ENCODE measurements at regions not wholly inside any gene's neighbourhood (a gene's known extent, or its start where the extent isn't known, plus 50 kb on each side); places are given as distances from the start of the nearest gene placed in this dataset.

DNA sequence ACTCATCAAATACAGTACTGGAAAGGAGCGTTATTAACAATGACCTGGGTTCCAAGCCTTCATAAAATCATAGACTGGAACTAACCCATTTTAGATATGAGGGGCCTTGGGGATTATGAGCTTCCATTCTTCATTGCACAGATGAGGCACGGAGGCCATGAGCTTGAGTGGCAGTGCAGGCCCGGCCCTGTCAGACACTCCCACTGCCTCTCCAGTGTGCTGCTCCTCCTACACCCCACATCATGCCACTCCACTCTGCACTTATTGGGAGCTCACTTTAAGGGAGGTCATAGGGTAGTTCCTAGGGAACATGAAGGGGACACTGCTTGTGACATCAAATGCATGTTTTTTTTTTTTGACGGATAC is 77.9 kb downstream of the TSN start:
- ChIA-PET CTCF (interaction anchor here (1.0 kb wide), 1 partner anchor 22 kb away, joined by 3 read pairs; no protein-coding TSS in a partner anchor), POLR2A (no interaction called here)
- Histone ChIP-seq H3K4me3 (ENCODE audit: low read depth, low read length) (no peak overlapping the region), H3K9me3 (ENCODE audit: control insufficient read depth, insufficient read depth, low read length) (no peaks in the 10 kb centered on the region), H3K27ac (ENCODE audit: low read depth, low read length) (no peak overlapping the region), H3K27me3 (ENCODE audit: control insufficient read depth, insufficient read depth, low read length) (peaks cover 21% of the 10 kb centered on the region)
- no peak for DNase-seq (ENCODE audit: low read depth, low spot score)
- no peak for TF ChIP-seq CTCF (IDR thresholded peaks at IDR 0.05; ENCODE audit: low read depth, low read length)

GRCh38 chr2:121836611-121837010 is 81.2 kb downstream of the TSN start:
- no peak for DNase-seq (ENCODE audit: low read depth, low spot score)

GRCh38 chr2:121837591-121837990 is 82.1 kb downstream of the TSN start:
- CTCF ChIA-PET: interaction anchor here (0.6 kb wide), 1 partner anchor 1102 kb away, joined by 8 read pairs; no protein-coding TSS in a partner anchor
- POLR2A ChIA-PET: no interaction called here

More at GRCh38 chr2:121836611-121837010, 81.2 kb downstream of the TSN start:
- ChIA-PET CTCF (no interaction called here), POLR2A (no interaction called here)
- Histone ChIP-seq H3K27me3 (ENCODE audit: control insufficient read depth, insufficient read depth, low read length) (peaks cover 21% of the 10 kb centered on the region), H3K9me3 (ENCODE audit: control insufficient read depth, insufficient read depth, low read length) (no peaks in the 10 kb centered on the region), H3K27ac (ENCODE audit: low read depth, low read length) (no peak overlapping the region), H3K4me3 (ENCODE audit: low read depth, low read length) (no peak overlapping the region)
- TF ChIP-seq CTCF (IDR thresholded peaks at IDR 0.05; ENCODE audit: low read depth, low read length): no peak

DNA sequence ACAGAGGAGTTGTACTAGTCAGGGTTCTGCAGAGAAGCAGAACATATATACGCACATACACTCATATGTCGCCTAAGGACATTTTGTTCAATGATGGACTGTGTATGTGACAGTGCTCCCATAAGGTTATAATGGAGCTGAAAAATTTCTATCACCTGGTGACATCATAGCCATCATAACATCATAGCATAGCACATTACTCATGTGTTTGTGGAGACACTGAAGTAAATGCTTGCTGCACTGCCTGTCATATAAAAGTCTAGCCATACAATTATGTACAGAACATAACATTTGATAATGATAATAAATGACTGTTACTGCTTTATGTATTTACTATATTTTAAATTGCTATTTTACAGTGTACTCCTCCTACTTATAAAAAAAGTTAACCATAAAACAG is 83.1 kb downstream of the TSN start:
- Histone ChIP-seq H3K27ac (ENCODE audit: low read depth, low read length) (no peak overlapping the region), H3K4me3 (ENCODE audit: low read depth, low read length) (no peak overlapping the region), H3K9me3 (ENCODE audit: control insufficient read depth, insufficient read depth, low read length) (no peaks in the 10 kb centered on the region), H3K27me3 (ENCODE audit: control insufficient read depth, insufficient read depth, low read length) (peaks cover 18% of the 10 kb centered on the region)
- TF ChIP-seq CTCF (IDR thresholded peaks at IDR 0.05; ENCODE audit: low read depth, low read length): no peak
- DNase-seq (ENCODE audit: low read depth, low spot score): no peak
- ChIA-PET CTCF (interaction anchor here (0.9 kb wide), 1 partner anchor 27 kb away, joined by 4 read pairs; no protein-coding TSS in a partner anchor), POLR2A (no interaction called here)

More at GRCh38 chr2:121837591-121837990, 82.1 kb downstream of the TSN start:
- Histone ChIP-seq H3K9me3 (ENCODE audit: control insufficient read depth, insufficient read depth, low read length) (no peaks in the 10 kb centered on the region), H3K27me3 (ENCODE audit: control insufficient read depth, insufficient read depth, low read length) (peaks cover 21% of the 10 kb centered on the region), H3K4me3 (ENCODE audit: low read depth, low read length) (no peak overlapping the region), H3K27ac (ENCODE audit: low read depth, low read length) (no peak overlapping the region)
- TF ChIP-seq CTCF (IDR thresholded peaks at IDR 0.05; ENCODE audit: low read depth, low read length): no peak
- DNase-seq (ENCODE audit: low read depth, low spot score): no peak

DNA sequence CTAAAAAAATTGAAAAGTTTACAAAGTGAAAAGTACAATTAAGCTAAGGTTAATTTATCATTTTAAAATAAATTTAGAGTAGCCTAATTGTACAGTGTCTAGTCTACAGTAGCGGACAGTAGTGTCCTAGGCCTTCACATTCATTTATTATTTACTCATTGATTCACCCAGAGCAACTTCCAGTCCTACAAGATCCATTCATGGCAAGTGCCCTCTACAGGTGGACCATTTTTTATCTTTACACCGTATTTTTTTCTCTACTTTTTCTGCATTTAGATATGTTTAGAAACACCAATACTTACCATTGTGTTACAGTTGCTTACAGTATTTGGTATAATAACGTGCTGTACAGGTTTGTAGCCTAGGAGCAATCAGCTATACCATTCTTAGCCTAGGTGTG is 84.1 kb downstream of the TSN start:
- no peak overlapping the region for H3K27ac ChIP-seq (ENCODE audit: low read depth, low read length)
- POLR2A ChIA-PET: no interaction called here
- no peaks in the 10 kb centered on the region for H3K9me3 ChIP-seq (ENCODE audit: control insufficient read depth, insufficient read depth, low read length)
- CTCF ChIA-PET: interaction anchor here (0.9 kb wide), 1 partner anchor 28 kb away, joined by 4 read pairs; no protein-coding TSS in a partner anchor
- no peak for TF ChIP-seq CTCF (IDR thresholded peaks at IDR 0.05; ENCODE audit: low read depth, low read length)
- peaks cover 18% of the 10 kb centered on the region for H3K27me3 ChIP-seq (ENCODE audit: control insufficient read depth, insufficient read depth, low read length)
- no peak for DNase-seq (ENCODE audit: low read depth, low spot score)
- H3K4me3 ChIP-seq (ENCODE audit: low read depth, low read length): no peak overlapping the region
